Astrocyte (in vitro differentiated cells and primary cell): ENCODE measurements at regions not wholly inside any gene's neighbourhood (a gene's known extent, or its start where the extent isn't known, plus 50 kb on each side); places are given as distances from the start of the nearest gene placed in this dataset.

Experiments used
- CTCF ChIP-seq: IDR thresholded peaks from 2 replicates; pipeline ENCODE4 v1.5.1; 2011; ENCODE audit warnings: low read depth, mild to moderate bottlenecking, inconsistent platforms, low read length, moderate library complexity; ENCODE audit not compliant: insufficient read depth
- EZH2 ChIP-seq: IDR thresholded peaks from 2 replicates; pipeline ENCODE4 v1.6.1; 2012; ENCODE audit warnings: mild to moderate bottlenecking, low read length, inconsistent platforms; ENCODE audit not compliant: insufficient read depth

GRCh38 chr11:109076870-109077269 is 345.1 kb upstream of the C11orf87 start:
- TF ChIP-seq CTCF (no peak), EZH2 (no peak)
